ENCODE measurements at regions not wholly inside any gene's neighbourhood (a gene's known extent, or its start where the extent isn't known, plus 50 kb on each side); places are given as distances from the start of the nearest gene placed in this dataset.

GRCh38 chr16:50991436-50991835 is 159.6 kb downstream of the SALL1 start:
- DNase-seq, result no peak

GRCh38 chr16:50991006-50991405 is 160.1 kb downstream of the SALL1 start:
- no peak for DNase-seq

- no peak for DNase-seq
Measured at GRCh38 chr16:50989047-50989446, 162.0 kb downstream of the SALL1 start.

GRCh38 chr16:50988441-50988840 is 162.6 kb downstream of the SALL1 start:
- DNase-seq, result no peak

GRCh38 chr16:50986453-50986852 is 164.6 kb downstream of the SALL1 start:
- DNase-seq, result no peak

GRCh38 chr16:50985733-50986132 is 165.3 kb downstream of the SALL1 start:
- DNase-seq, result no peak

GRCh38 chr16:50984688-50985087 is 166.4 kb downstream of the SALL1 start:
- DNase-seq, result no peak

- no peak for DNase-seq
Measured at GRCh38 chr16:50982808-50983207, 168.3 kb downstream of the SALL1 start.

GRCh38 chr16:50981951-50982350 is 169.1 kb downstream of the SALL1 start:
- no peak for DNase-seq

GRCh38 chr16:50980666-50981065 is 170.4 kb downstream of the SALL1 start:
- DNase-seq, result no peak

- no peak for DNase-seq
Measured at GRCh38 chr16:50979806-50980620, 171.1 kb downstream of the SALL1 start.

GRCh38 chr16:50977138-50977537 is 173.9 kb downstream of the SALL1 start:
- no peak for DNase-seq

GRCh38 chr16:50974438-50975036 is 176.5 kb downstream of the SALL1 start:
- no peak for DNase-seq

GRCh38 chr16:50972876-50973275 is 178.2 kb downstream of the SALL1 start:
- no peak for DNase-seq

GRCh38 chr16:50970281-50970680 is 180.8 kb downstream of the SALL1 start:
- no peak for DNase-seq

GRCh38 chr16:50967827-50968612 is 183.1 kb downstream of the SALL1 start:
- no peak for DNase-seq

- no peak for DNase-seq
Measured at GRCh38 chr16:50964491-50964890, 186.6 kb downstream of the SALL1 start.

GRCh38 chr16:50961952-50962351 is 189.1 kb downstream of the SALL1 start:
- no peak for DNase-seq

- no peak for DNase-seq
Measured at GRCh38 chr16:50960517-50961202, 190.4 kb downstream of the SALL1 start.

GRCh38 chr16:50957056-50957455 is 194.0 kb downstream of the SALL1 start:
- no peak for DNase-seq

GRCh38 chr16:50956637-50957036 is 194.4 kb downstream of the SALL1 start:
- DNase-seq, result no peak

GRCh38 chr16:50955311-50955710 is 195.8 kb downstream of the SALL1 start:
- DNase-seq, result no peak

GRCh38 chr16:50954469-50954868 is 196.6 kb downstream of the SALL1 start:
- DNase-seq, result no peak

Data from NCI-H2171 (cell line).